Umbilical cord (tissue), 1 donor: ENCODE measurements at regions not wholly inside any gene's neighbourhood (a gene's known extent, or its start where the extent isn't known, plus 50 kb on each side); places are given as distances from the start of the nearest gene placed in this dataset.

ENCODE experiments used
- DNase-seq: peaks from one replicate; pipeline ENCODE4 v3.0.0-alpha.2; 2015; ENCODE audit warnings: low spot score

- no peak for DNase-seq
Observed at GRCh38 chr6:148274809-148275208, 67.8 kb upstream of the SASH1 start.

DNA sequence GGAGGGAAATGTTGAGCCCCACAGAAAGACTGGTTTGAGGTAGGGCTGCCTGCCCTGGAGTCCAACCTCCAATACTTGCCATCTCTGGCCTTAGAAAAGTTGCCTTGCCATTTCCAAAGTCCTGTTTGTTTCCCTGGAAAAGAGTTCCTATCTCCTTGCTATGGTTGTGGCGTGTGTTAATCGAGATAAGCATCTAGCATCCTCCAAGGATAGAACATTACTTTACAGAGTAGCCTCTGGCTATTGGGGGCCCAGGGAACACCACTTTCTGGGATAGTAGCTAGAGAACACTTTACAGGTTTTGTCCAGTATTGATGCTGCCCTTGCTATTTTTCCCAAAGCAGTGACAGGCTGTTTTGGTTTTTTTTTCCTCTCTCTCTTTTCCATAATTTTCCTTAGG, 57.4 kb upstream of the SASH1 start:
- no peak for DNase-seq

- no peak for DNase-seq
Observed at GRCh38 chr6:148286563-148286962, 56.1 kb upstream of the SASH1 start.

GRCh38 chr6:148287623-148288333, 54.9 kb upstream of the SASH1 start:
- no peak for DNase-seq

DNA sequence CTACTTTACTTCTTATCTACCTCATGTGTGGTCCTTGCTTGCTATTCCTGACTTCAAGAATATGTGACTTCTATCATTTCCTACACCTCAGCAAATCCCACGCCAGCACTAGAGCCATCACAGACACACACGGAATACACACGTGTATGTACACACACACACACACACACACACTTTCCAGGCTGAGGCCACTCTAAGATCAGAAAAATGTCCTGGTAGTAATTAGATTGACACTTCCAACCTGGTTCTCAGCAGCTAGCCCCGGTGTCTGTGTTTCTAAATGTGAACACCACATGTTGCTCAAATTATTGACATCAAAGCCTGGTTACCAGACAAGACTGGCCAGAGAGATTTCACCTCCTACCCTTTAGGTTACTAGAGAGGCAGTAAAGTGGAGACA, 54.1 kb upstream of the SASH1 start:
- no peak for DNase-seq

DNA sequence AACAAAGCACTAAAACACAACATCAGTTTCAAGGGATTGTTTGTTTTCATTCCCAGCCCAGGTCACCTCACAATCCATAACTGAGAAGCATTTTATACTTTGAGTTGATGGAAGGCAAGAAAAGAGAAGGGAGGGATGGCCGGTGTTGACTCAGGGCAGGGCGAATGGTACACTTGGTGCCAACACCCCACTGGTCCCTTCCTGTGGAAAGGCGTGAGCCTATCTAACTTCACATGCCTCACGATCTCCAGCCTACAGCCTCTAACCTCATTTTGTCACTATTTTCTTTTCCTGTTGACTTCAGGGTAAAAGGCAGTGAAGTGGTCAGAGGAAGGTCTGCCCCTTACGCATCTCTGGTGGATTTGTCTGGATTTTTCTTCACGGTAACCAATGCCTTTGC, 53.5 kb upstream of the SASH1 start:
- no peak for DNase-seq

DNA sequence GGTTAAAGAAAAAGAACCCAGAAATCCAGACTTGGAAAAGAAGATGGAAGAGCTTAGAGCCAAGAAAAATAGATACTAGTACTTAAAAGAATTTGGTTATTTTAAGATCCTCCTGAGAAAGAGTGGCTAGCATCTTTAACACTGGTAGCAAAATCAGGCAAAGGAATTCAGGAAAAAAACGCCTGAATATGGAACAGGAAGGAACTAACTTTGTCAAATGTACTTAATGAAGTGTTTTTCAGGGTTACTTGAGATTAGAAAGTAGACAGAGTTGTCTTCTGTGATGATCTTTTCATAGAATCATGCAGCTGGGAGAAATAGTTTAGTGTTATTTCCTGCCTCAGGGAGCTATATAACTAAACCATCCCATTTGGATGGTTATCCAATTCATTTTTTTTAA, 50.8 kb upstream of the SASH1 start:
- DNase-seq = no peak
